NCI-H146 (cell line): ENCODE measurements at regions not wholly inside any gene's neighbourhood (a gene's known extent, or its start where the extent isn't known, plus 50 kb on each side); places are given as distances from the start of the nearest gene placed in this dataset.

Experiments used
- DNase-seq: peaks from one replicate; lab custom pipeline; 2025; lab: John Stamatoyannopoulos, UW

DNA sequence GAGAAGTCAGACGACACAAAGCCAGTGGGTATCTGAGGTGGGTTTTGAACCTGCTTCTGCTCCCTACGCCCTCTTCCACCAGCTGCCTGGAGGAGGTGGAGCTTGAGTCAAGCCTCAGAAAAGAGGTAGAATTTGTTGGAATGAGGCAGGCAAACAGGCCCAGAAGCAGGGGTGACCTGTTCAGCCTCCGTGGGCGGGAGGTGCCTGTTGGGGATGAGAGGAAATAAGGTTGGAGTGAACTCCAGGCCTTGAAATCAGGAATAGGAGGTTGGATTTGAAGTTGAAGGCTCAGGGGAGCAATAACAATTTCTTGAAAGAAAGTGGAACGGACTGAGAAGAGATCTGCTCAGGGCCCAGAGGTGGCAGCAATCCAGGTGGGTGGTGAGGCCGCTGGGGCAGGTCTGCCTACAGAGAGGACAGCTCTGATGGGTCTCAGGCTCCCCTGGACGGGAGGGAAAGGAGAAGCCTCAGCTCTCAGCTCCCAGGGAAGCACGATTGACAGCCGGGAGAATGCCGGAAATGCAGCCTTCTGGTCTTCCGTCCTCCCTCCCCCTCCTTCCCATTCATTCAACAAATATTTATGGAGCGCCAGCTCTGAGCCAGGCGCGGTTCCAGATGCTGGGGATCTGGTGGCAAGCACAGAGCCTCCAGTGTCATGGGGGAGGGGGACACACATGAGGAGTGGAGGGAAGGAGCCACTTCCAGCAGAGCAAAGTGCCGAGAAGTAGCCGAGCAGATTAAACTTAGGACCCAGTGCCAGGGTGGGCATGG, 61.9 kb upstream of the CIBAR2 start:
- no peak for DNase-seq

DNA sequence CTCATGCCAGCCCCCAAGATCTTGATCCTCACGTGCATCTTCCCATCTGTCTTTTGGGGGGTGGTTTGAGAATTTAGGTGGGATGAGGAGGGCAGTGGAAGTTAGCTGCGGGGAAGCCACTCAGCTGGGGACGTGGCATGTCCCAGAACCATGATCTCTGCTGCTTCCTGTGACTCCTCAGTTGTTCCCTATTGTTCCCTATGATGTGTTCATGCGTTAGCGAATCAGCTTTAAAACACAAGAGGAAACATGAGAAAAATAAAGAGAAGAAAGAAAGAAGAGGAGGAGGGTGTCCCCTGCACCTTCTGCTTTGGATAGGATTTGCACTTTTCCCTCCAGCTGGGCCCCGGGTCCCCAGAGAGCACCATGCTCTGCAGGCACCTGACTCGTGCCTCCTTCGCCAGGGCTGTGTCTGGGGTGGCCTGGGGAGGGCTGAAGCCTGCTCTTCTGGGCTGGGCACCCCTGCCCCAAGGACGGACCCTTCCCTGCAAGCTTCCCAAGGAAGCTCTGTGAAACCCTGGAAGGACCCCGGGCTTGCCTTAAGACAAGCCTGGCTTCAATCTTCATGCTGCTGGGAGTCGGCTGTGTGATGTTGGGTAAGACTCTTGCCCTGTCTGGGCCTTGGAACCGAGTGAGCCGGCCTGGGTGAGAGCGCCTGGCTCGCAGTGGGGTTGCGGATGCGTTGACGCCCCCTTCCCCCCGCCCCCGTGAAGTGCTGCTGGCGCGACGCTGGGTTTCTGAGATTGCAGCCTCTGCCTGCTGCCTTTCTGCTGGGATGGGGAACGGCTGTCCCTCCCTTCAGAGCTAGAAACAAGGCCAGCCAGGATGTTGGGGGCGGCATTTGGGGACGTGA, 62.8 kb upstream of the CIBAR2 start:
- no peak for DNase-seq

DNA sequence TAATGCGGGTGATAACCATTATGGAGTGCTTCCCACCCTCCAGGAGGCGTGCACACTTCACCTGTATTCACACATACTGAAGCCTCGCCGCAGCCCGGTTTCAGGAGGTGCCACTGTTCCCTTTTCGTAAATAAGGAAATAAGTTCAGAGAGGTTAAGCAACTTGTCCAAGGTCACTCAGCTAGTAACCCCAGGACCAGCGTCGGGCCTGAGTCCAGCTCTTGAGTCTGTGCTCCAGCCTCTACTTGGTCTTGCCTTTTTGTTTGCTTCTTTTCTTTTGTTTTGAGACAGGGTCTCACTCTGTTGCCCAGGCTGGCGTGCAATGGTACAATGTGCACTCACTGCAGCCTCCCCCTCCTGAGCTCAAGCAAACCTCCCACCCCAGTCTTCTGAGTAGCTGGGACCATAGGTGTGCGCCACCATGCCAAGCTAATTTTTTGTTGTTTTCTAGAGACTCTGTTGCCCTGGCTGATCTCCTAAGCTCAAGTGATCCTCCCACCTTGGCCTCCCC, 63.5 kb upstream of the CIBAR2 start:
- DNase-seq, result no peak

DNA sequence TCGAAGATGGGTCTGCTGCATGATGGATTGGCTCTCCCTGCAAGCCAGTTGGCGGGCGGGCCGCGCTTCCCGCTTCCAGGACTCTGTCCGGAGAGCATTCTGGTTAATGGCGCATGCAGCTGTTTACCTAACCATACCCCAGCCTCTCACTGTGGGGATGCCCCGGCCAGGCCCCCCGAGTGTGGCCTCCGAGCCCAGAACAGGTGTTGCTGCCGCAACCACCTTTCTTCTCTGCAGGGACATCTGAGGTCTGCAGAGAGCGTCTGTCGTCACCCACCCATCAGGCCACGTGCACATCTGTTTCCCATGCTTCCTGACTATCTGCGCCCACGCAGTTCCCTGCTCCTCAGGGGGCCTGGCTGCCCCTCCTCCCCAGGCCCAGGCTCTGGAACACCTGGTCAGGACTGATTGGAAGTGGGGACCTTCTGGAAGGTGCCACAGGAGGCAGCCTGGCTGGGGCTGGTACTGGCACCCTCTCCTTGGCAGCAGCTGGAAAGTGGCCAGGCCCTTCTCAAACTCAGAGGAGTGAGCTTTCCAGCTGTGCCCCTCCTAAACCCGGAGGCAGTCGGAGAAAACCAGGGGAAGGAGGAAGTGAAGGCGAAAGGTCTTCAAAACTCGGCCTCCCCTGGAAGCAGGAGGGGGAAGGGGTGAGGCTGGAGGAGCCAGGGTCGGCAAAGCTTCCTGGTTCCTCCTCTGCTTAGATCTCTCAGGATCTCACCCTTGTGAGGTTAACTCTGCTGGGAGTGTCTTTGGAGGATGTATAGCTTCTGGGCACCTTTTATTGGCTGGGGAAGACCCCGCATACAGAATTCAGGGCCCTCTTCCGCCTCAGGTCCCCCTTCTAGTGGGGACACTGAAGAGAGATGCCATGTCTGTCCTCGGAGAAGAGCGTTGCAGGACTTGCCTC, 64.5 kb upstream of the CIBAR2 start:
- DNase-seq, result no peak

DNA sequence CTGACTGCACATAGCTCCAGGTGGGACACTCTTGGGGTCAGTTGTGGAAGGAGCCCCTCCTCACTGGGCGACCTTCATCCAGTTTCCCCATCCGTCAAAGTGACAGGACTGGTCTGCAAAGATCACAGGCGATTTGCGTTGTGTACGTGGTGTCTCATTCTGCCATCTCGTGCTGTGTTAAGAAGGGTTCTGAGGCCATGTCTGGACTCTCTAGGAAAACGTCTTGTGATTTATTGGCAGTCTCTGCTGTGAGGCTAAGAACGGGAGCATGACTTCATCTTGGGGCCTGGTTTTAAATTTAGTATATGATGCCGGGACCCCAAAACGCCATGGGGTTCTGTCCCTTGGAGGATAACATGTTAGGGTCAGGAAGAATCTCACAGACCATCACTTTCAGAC, 65.2 kb upstream of the CIBAR2 start:
- no peak for DNase-seq

DNA sequence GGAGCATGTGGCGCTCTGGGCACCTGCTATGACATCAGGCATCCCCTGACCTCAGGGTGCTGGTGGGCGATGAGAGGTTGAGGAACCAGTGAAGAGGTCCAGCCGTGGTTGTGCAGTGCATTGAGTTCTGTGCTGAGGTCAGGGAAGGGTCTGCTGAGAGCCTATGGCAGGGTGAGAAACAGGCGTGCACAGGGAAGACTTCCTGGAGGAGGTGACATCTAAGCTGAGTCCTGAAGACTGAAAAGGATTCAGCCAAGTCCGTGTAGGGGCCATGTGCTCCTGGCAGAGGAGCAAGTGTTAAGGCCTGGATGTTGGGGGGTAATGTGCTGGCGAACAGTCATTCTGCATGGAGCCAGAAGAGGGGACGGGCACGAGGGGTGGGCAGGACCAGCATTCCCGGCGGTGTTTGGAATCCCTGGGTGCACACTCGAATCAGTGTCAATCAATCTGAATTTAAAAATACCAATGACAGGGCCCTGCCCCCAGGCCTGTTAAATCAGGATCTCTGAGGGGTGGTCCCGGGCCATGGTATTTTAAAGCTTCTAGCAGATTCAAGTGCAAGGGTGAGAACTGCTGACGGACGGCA, 65.8 kb upstream of the CIBAR2 start:
- DNase-seq, result no peak

DNA sequence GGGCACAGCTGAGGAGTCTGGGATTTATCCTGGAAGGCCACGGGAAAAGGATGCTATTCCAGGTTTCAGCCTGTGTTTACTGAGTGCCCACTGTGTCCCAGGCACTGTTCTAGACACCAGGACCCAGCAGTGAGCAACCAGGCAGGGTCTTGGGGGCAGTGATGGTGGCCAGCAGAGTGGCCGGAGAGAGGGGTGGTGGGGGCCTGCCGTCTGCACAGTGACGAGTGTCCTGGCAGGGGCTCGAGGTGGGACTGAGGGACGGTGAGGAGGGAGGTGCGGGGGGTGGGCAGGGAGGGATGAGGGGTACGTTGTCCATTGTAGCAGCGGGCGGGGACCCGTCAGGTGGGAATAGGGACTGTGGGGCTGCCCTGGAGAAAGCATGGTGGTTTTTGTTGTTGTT, 66.3 kb upstream of the CIBAR2 start:
- no peak for DNase-seq

DNA sequence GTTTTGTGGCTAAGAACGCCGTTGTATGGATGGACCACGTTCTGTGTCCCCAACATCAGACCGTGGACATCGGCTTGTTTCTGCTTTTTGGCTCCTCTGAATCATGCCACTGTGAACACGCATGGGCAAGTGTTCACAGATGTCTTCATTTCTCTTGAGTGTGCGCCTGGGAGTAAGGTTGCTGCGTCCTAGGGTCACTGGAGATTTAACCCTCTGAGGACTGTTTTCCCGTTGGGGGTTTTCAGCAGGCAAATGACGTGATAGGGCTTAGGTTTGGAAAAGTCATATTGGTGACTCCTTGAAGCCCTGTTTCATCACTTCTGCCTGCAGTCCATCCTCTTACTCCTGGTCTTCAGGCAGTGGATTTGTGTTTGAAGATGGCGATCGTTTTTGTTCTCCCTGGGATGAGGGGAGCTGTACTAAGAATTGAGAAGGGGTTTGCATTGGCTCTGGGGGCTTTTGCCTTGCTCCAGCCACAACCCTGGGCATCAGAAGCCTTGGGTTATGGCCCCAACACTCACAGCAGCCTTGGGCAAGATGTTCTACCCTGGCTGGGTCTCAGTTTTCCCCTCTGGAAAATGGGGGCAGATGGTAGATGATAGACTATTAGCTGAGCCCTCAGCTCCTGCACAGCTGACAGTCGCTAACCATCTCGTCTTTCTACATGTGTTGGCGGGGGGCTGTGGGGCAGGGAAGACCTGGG, 67.2 kb upstream of the CIBAR2 start:
- DNase-seq, result no peak

DNA sequence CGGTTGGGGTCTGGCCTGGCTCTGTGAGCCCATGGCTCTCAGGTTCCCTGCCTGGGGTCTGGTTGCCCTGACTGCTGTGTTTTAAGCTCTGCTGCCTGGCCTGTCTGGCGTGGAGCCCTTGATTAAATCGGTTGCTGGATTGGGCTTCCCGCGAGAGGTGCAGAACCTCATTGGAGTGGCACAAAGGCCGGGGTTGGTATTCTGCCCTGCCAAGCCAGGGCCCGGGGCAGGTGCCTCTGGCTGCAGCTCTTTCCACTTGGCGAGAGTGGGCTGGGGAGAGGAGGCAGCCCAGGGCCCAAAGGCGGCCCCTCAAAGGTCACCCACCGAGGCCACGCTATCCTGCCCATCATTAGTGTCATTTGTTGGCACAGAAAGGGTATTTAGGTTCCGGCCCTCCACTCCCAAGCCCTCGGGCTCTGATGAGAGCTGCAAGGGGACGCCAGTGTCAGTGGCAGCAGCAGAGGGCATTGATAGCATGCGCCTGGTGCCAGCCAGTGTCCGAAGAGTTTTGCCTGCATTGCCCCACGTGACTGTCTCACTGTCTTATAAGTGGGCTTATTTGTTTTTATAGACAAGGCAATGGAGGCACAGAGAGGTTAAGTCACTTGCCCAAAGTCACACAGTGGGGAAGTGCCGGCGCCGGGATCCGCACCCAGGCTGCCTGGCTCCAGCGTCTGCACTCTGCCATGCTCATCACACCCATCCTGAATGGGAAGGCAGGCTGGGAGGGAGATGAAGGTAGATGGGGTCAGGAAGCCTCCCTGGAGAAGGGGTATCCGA, 68.0 kb upstream of the CIBAR2 start:
- no peak for DNase-seq

DNA sequence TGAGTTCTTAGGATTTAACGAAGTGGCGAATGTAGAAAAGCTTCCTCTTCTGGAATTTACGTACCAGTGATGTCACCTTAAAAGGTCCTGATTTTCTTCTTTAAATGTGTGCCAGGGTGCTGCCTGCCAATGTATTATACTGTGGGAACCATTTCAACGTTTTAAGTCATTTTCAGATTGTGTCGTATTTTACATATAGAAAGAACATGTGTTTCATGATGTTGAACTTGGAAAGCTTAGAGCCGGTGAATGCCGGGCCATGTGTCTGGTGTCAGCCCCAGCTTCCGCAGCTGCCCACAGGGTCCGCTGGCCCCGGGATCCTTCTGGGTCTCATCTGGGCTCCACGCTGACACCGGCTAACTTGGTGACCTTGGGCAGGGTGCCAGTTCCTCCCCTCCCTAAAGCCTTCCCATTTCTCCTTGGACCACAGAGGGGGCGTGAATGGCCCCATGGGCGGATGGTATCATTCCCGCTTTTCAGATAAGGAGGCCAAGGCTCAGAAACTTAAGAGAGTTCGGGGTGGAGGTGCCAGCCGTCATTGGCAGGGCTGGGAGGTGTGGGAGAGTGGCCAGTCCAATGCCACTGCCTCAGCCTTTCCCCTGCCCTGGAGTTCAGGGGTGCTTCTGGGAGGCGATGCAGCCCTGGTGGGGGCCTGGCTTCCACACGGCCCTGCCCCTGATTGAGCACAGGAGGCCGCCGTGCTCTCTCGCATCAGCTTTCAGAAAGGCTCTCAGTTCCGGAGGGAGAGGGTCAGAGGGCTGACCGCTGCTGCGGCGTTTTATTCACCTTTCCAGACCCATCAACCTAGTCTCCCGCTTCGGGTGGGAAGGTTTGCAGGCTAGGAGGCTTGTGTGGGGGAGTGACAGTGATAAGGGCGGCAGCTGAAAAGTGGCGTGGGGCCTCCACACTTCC, 68.8 kb upstream of the CIBAR2 start:
- DNase-seq, result no peak

DNA sequence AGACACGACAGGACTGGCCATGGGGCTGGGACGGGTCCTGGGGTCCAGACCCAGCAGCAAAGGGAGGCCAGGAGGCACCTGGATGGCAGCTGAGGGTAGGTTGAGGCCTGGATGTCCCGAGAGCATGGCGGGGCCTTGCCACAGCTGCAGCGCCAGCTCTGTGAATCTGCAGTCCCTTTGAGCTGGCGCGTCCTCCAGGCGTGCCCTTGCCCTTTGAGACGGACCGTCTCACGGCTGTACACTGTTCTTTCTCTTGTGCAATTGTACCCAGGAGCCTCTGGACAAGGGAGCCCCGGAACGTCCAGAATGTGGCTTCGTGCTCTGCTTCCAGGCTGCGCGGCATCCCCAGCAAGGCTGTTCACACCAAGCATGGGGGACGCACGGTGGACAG, 69.5 kb upstream of the CIBAR2 start:
- no peak for DNase-seq

DNA sequence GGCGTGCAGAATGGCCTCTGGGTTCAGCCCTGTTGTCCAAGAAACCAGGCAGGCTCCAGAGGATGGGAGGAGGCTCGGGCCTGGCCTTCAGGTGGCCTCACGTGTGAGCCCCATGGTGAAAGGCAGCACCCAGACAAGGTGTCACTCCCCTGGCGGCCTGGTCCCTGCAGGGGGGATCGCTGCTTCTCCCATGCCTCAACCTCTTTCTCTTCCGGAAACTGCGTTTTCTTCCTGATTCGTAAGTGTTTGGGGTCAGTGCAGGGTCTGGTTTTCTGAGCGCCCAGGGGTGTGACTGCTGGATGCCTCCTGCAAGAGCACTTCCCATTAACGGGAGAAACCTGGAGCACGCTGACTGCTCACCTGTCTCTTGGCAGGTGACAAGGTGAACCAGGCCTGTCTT, 70.0 kb upstream of the CIBAR2 start:
- no peak for DNase-seq

DNA sequence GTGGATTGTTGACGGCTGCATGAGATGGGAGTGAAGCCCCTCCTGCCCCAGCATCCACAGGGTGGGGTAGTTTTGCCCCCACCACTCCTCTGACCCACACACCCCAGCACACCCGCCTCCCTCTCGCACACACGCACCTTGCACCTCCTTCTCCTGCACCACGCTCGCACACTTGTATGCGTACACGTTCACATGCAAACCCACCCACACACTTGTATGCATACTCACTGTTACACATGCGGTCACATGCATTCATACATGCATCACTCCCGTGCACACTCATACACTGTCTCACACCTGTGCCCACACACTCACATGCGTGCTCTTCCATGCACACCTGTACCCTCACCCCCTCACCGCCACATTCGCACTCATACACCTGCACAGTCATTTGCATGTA, 70.5 kb upstream of the CIBAR2 start:
- DNase-seq, result no peak

DNA sequence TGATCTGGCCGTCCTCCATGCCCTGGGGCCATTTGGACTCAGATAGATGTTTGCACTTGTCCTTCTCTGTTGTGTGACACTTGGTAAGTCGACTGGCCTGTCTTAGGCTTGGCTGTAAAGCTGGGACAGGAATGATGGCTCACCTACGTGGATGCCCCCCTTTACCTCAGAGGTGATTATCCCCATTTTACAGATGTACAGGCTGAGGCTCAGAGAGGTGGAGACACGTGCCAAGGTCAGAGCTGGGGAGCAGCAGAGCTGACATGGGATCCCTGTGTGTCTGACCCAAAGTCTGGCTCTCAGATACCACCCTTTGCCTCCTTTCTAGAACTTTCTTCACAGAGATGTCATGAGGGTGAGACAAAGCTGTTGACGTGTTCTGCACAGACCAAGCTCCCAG, 71.3 kb upstream of the CIBAR2 start:
- DNase-seq, result no peak

DNA sequence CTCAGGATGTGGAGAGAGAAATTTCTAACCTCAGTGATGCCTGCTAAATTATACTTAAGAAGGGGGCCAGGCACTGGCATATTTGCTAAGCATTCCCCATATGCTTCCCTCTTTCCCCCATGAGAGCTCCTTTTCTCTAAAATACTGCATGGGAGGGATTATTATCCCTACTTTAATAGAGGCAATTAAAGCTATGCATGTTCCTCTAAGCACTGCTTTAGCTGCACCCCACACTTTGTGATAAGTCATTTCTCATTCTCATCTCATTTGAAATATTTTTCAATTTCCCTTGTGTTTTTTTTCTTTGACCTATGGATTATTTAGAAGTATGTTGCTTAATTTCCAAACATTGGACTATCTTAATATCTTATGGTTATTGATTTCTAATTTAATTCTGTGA, 72.1 kb upstream of the CIBAR2 start:
- no peak for DNase-seq

DNA sequence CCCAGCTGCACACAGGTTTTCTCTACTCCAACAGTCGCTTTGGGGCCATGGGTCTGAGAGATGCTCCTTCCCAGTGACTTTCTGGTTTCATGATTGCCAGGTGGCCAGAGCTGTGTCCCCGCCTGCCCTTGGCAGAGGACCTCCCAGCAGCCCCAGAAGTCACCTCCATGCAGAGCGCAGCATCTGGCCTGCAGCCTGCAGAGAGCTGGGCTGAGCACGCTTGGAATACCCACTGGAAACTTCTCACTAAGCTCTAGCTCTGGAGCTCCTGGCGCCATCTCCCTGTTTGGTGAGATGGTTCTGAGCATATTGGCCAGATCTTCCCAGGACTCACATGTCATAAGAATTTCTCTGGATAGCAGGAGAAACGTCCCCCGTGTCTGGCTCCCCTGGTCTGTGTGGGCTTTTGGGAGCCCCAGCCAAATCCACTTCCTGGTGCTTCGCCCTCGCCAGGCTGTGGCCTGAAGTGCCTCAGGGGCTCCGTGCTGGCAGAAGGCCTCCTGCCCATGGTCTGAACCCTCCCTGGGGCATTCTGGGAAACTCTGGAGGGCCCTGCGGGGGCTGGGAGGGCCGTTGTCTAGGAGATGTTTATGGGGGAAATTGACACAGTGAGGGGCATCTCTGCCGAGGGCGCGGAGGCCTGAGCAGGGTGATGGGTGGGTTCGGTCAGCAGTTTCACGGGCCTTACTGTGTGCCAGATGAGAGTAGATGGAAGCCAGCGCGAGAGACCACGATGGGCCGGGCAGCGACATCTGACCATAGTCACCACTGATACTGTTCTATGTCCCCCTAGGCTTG, 73.2 kb upstream of the CIBAR2 start:
- DNase-seq, result no peak

DNA sequence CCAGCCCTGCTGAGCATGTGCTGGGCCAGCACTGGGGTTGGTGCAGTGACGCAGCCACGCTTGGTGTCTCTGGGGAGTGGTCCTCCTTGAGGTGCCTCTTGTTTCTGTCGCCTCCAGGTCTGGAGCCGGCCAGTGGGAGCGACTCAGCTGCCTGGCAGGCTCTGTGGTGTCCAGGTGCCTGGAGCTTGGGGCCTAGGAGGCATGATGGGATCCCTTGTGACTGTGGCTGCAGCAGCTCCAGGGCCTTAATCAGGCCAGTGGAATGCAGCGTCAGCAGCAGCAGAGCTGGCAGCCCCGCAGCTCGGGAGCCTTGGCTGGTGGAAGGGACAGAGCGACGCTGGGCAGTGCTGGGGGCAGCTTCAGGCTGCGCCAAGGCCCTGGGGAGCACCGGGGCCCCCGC, 74.7 kb upstream of the CIBAR2 start:
- no peak for DNase-seq

DNA sequence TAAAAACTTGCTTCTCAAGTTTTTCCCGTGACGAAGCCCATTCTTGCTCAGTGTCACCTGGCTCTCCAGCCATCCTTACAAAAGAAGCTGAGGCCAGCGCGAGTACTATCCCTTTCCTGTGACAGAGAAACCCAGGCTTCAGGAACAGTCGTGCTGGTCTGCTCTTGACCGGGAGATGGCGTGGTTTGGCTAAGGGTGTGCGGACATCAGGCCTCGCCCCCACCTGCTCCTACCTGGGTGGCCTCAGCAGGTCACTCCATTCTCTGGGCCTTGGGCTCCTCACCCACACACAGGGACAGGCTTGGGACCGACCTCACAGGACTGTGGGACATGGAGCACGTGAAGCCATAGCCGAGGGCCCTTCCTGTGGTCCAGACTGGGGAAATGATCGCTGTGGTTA, 75.2 kb upstream of the CIBAR2 start:
- DNase-seq, result no peak

DNA sequence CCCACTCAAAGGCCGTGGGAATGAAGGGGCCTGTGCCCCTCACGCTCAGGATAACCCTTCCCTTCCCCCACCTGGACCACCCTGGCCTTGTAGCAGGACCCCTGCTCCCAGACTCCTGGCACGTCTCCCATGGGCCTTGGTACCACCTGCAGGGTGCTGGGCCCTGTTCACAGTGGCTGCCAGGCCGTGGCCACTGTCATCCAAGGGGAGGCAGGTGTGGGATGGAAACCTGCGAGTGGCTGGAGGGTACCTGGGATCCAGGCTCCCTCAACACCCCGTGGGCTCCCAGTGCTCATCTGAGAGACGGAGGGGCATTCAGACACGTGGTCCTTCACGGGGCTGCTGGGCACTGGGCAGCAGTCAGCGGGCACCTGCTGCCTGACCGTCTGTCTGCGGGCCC, 75.6 kb upstream of the CIBAR2 start:
- no peak for DNase-seq
